MM.1S (cell line): ENCODE measurements at regions not wholly inside any gene's neighbourhood (a gene's known extent, or its start where the extent isn't known, plus 50 kb on each side); places are given as distances from the start of the nearest gene placed in this dataset.

Source experiments
- DNase-seq: peaks from one replicate; pipeline ENCODE4 v3.0.0-alpha.2; 2015
- H2AFZ ChIP-seq: fragments of 300-600 bp; sonication (generic); 2 replicates; pipeline ENCODE4 v1.6.0; 2016; ENCODE audit warnings: antibody characterized with exemption, low read length
- H3F3A ChIP-seq: fragments of 300-600 bp; sonication (generic); 2 replicates; pipeline ENCODE4 v1.6.1; 2016; ENCODE audit warnings: mild to moderate bottlenecking, antibody characterized with exemption, low read length, moderate library complexity, mixed read lengths; ENCODE audit not compliant: insufficient read depth
- H3K27ac ChIP-seq: fragments of 300-600 bp; sonication (generic); 2 replicates; pipeline ENCODE4 v1.5.1; 2016; ENCODE audit warnings: mild to moderate bottlenecking, low read length
- H3K27me3 ChIP-seq: fragments of 300-600 bp; sonication (generic); replicated peaks from 2 replicates; pipeline ENCODE4 v1.6.0; 2016; ENCODE audit warnings: low read length; ENCODE audit not compliant: insufficient read depth
- H3K36me3 ChIP-seq: fragments of 300-600 bp; sonication (generic); replicated peaks from 2 replicates; pipeline ENCODE4 v1.6.1; 2016; ENCODE audit warnings: mild to moderate bottlenecking, low read length, mixed read lengths; ENCODE audit not compliant: insufficient read depth
- H3K4me1 ChIP-seq: fragments of 300-600 bp; sonication (generic); 2 replicates; pipeline ENCODE4 v1.6.1; 2016; ENCODE audit warnings: low read length, mixed read lengths
- H3K4me2 ChIP-seq: fragments of 300-600 bp; sonication (generic); 2 replicates; pipeline ENCODE4 v1.6.0; 2016; ENCODE audit warnings: low read depth, low read length
- H3K4me3 ChIP-seq: fragments of 300-600 bp; sonication (generic); 2 replicates; pipeline ENCODE4 v1.5.1; 2016; ENCODE audit warnings: low read length, mixed read lengths
- H3K79me2 ChIP-seq: fragments of 300-600 bp; sonication (generic); 2 replicates; pipeline ENCODE4 v1.6.1; 2016; ENCODE audit warnings: mixed run types, low read length, mixed read lengths
- H3K9ac ChIP-seq: fragments of 300-600 bp; sonication (generic); 2 replicates; pipeline ENCODE4 v1.6.1; 2016; ENCODE audit warnings: low read length, mixed read lengths
- H3K9me2 ChIP-seq: fragments of 300-600 bp; sonication (generic); replicated peaks from 2 replicates; pipeline ENCODE4 v1.6.1; 2016; ENCODE audit warnings: mild to moderate bottlenecking, low read length, mixed read lengths; ENCODE audit not compliant: insufficient read depth
- H3K9me3 ChIP-seq: fragments of 300-600 bp; sonication (generic); replicated peaks from 2 replicates; pipeline ENCODE4 v1.6.1; 2016; ENCODE audit warnings: mild to moderate bottlenecking, low read length, mixed read lengths; ENCODE audit not compliant: insufficient read depth
- H4K20me1 ChIP-seq: fragments of 300-600 bp; sonication (generic); 2 replicates; pipeline ENCODE4 v1.6.1; 2016; ENCODE audit warnings: mild to moderate bottlenecking, low read length, moderate library complexity, mixed read lengths; ENCODE audit not compliant: insufficient read depth
- EZH2 ChIP-seq: fragments of 300-600 bp; sonication (generic); optimal IDR thresholded peaks from 2 replicates; pipeline ENCODE3; 2017; ENCODE audit warnings: low read depth, mild to moderate bottlenecking, antibody characterized with exemption, low read length, mixed read lengths
- EZH2phosphoT487 ChIP-seq: fragments of 300-600 bp; sonication (generic); IDR thresholded peaks from 2 replicates; pipeline ENCODE4 v1.6.1; 2018; ENCODE audit warnings: antibody characterized with exemption, low read length
- TF ChIP-seq, protein P1 (sequence below): fragments of 300-600 bp; sonication (generic); IDR thresholded peaks from 2 replicates; pipeline ENCODE4 v1.5.1; 2016; ENCODE audit warnings: antibody characterized with exemption, low read length, mixed read lengths

DNA sequence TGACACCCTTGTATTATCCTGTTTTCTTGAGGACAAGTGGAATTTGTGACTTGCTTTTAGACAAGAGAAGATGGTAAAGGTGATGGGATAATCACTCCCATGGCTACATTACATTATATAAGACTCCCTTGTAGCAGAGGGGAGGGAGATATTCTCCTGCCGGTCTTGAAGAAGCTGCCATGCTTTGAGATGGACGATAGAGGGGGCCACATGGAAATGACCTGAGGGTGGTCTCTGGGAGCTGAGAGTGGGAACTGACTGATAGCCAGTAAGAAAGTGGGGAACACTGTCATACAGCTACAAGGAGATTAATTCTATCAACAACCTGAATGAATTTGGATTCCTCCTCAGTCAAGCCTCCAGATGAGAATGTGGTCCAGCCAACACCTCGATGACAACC, 540.1 kb downstream of the NTRK3 start:
- TF ChIP-seq EZH2phosphoT487 (no peak), EZH2 (no peak)
- TF ChIP-seq, protein P1, sequence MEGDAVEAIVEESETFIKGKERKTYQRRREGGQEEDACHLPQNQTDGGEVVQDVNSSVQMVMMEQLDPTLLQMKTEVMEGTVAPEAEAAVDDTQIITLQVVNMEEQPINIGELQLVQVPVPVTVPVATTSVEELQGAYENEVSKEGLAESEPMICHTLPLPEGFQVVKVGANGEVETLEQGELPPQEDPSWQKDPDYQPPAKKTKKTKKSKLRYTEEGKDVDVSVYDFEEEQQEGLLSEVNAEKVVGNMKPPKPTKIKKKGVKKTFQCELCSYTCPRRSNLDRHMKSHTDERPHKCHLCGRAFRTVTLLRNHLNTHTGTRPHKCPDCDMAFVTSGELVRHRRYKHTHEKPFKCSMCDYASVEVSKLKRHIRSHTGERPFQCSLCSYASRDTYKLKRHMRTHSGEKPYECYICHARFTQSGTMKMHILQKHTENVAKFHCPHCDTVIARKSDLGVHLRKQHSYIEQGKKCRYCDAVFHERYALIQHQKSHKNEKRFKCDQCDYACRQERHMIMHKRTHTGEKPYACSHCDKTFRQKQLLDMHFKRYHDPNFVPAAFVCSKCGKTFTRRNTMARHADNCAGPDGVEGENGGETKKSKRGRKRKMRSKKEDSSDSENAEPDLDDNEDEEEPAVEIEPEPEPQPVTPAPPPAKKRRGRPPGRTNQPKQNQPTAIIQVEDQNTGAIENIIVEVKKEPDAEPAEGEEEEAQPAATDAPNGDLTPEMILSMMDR: no peak
- Histone ChIP-seq H3K79me2 (no peaks in the 10 kb centered on the region), H3F3A (no peaks in the 10 kb centered on the region), H3K4me2 (no peak overlapping the region), H4K20me1 (no peaks in the 10 kb centered on the region), H3K9ac (no peak overlapping the region), H3K36me3 (no peaks in the 10 kb centered on the region), H3K9me2 (no peaks in the 10 kb centered on the region), H3K4me1 (no peaks in the 10 kb centered on the region), H3K9me3 (no peaks in the 10 kb centered on the region), H3K27me3 (no peaks in the 10 kb centered on the region), H3K27ac (no peak overlapping the region), H3K4me3 (no peak overlapping the region), H2AFZ (no peak overlapping the region)
- DNase-seq: no peak

DNA sequence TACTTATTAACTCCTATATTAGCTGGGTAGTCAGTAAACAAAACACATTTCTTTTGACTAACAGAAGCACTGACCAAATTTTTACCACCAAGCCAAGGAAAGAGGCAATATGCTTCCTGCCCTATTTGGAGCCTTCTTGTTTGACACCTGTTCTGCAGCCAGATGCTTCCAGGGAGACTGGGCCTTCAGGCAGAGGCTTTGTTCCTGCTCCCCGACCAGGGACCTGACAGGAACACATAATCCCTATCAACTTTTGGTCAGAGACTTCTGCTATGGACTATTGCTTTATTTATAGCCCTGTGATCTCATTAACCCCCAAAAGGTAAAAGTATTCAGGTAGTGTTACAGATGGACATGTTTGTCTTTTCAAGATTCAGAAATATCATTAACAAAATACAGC, 541.3 kb downstream of the NTRK3 start:
- Histone ChIP-seq H3K27me3 (no peaks in the 10 kb centered on the region), H3K4me1 (no peaks in the 10 kb centered on the region), H3K9me3 (no peaks in the 10 kb centered on the region), H3K9me2 (no peaks in the 10 kb centered on the region), H3K4me3 (no peak overlapping the region), H3K9ac (no peak overlapping the region), H2AFZ (no peak overlapping the region), H3K79me2 (no peaks in the 10 kb centered on the region), H4K20me1 (no peaks in the 10 kb centered on the region), H3K4me2 (no peak overlapping the region), H3K36me3 (no peaks in the 10 kb centered on the region), H3K27ac (no peak overlapping the region), H3F3A (no peaks in the 10 kb centered on the region)
- DNase-seq: no peak
- TF ChIP-seq, protein P1: no peak
- TF ChIP-seq EZH2phosphoT487 (no peak), EZH2 (no peak)

DNA sequence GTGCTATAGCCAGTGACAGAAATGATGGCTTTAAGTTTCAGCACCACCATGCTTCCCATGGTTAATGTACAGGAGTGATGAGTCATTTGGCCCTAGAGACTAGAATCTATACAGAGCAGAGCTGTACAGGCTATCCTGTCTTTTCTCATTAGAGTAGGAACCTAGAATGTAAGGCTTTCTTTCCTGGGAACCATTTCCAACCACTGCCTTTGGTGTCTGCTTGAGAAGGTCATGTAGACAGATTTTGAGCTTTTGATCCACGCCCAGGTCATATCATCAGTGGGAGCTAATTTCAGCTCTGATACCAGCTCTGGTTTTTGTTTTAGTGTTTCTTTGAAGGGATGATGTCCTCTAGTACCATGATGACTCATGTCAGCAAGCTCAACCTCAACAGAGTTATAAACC, 543.1 kb downstream of the NTRK3 start:
- no peaks in the 10 kb centered on the region for H3K27me3 ChIP-seq
- H3K4me1 ChIP-seq: no peaks in the 10 kb centered on the region
- H3F3A ChIP-seq: no peaks in the 10 kb centered on the region
- H3K79me2 ChIP-seq: no peaks in the 10 kb centered on the region
- H3K4me2 ChIP-seq: no peak overlapping the region
- no peak overlapping the region for H3K27ac ChIP-seq
- no peaks in the 10 kb centered on the region for H3K9me3 ChIP-seq
- H4K20me1 ChIP-seq: no peaks in the 10 kb centered on the region
- H3K9me2 ChIP-seq: no peaks in the 10 kb centered on the region
- DNase-seq: no peak
- no peak overlapping the region for H3K4me3 ChIP-seq
- no peak overlapping the region for H2AFZ ChIP-seq
- no peak overlapping the region for H3K9ac ChIP-seq
- H3K36me3 ChIP-seq: no peaks in the 10 kb centered on the region
- TF ChIP-seq EZH2phosphoT487: no peak
- no peak for TF ChIP-seq EZH2
- TF ChIP-seq, protein P1: no peak
